ENCODE measurements at regions not wholly inside any gene's neighbourhood (a gene's known extent, or its start where the extent isn't known, plus 50 kb on each side); places are given as distances from the start of the nearest gene placed in this dataset.

DNA sequence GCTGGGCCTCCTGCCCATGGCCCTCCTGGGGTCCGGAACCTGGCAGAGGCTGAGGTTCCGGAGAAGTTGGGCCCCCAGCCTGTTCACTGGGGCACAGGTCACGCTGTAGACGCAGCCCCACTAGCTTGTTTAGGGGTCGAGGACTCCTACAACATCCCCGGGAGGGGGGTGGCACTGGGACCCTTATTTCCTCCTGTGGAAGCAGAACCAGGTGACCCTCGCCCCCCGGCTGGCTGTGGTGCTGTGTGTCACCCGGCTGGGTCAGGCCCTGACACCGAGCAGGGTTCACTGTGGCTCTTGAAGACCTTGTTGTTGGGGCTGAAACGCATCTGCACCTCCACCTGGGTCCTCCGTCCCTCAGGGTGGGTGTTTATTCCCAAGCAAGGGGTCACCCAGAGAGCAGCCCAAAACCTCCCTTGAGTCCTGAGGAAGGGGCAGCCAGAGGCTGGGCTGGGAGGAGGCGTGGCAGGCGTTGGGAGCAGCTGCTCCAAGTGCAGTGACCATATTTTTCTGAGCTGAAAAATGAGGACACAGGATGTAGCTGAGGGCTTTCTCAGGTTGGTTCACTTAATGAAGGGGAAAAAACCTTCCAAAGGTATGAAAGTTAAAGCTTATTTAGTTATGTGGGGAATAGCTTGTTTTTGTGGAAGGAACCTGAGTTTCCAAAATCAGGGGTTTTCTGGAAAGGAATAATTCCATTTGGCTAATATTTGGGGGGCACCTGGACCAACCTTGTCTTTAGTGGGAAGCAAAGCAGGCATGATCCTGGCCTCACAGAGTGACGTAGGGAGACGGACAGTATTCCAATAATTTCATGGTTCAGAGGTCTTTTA is 164.7 kb upstream of the IER5L start:
- TF ChIP-seq, protein P1, sequence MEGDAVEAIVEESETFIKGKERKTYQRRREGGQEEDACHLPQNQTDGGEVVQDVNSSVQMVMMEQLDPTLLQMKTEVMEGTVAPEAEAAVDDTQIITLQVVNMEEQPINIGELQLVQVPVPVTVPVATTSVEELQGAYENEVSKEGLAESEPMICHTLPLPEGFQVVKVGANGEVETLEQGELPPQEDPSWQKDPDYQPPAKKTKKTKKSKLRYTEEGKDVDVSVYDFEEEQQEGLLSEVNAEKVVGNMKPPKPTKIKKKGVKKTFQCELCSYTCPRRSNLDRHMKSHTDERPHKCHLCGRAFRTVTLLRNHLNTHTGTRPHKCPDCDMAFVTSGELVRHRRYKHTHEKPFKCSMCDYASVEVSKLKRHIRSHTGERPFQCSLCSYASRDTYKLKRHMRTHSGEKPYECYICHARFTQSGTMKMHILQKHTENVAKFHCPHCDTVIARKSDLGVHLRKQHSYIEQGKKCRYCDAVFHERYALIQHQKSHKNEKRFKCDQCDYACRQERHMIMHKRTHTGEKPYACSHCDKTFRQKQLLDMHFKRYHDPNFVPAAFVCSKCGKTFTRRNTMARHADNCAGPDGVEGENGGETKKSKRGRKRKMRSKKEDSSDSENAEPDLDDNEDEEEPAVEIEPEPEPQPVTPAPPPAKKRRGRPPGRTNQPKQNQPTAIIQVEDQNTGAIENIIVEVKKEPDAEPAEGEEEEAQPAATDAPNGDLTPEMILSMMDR (IDR thresholded peaks at IDR 0.05), result no peak
- TF ChIP-seq POLR2A (IDR thresholded peaks at IDR 0.05), result no peak
